HEK293 (cell line): ENCODE measurements at regions not wholly inside any gene's neighbourhood (a gene's known extent, or its start where the extent isn't known, plus 50 kb on each side); places are given as distances from the start of the nearest gene placed in this dataset.

ENCODE experiments used
- MYNN ChIP-seq: fragments of 450-650 bp; formaldehyde crosslinking; IDR thresholded peaks from 2 replicates; pipeline ENCODE4 v1.5.1; 2016; ENCODE audit warnings: missing biosample characterization, missing genetic modification characterization, borderline replicate concordance
- ZNF211 ChIP-seq: fragments of 450-650 bp; formaldehyde crosslinking; IDR thresholded peaks from 2 replicates; pipeline ENCODE4 v1.5.1; 2016; ENCODE audit warnings: low read depth, missing biosample characterization, missing genetic modification characterization
- ZNF426 ChIP-seq: fragments of 450-650 bp; formaldehyde crosslinking; IDR thresholded peaks from 2 replicates; pipeline ENCODE4 v1.5.1; 2017; ENCODE audit warnings: missing biosample characterization, missing genetic modification characterization, mild to moderate bottlenecking, inconsistent platforms, moderate library complexity
- ZNF530 ChIP-seq: fragments of 450-650 bp; formaldehyde crosslinking; IDR thresholded peaks from 2 replicates; pipeline ENCODE4 v1.5.1; 2016; ENCODE audit warnings: low read depth, missing biosample characterization, missing genetic modification characterization
- ZNF670 ChIP-seq: fragments of 450-650 bp; formaldehyde crosslinking; IDR thresholded peaks from 2 replicates; pipeline ENCODE4 v1.5.1; 2016; ENCODE audit warnings: missing biosample characterization, missing genetic modification characterization, low read depth
- TF ChIP-seq, protein P1 (sequence below): fragments of 450-650 bp; formaldehyde crosslinking; IDR thresholded peaks from 2 replicates; pipeline ENCODE4 v1.5.1; 2016; ENCODE audit warnings: missing biosample characterization, missing genetic modification characterization

GRCh38 chr1:23628951-23629387 lies 62.6 kb upstream of the RPL11 start:
- TF ChIP-seq ZNF211 (tag by site-specific recombination) = no peak
- TF ChIP-seq, protein P1, sequence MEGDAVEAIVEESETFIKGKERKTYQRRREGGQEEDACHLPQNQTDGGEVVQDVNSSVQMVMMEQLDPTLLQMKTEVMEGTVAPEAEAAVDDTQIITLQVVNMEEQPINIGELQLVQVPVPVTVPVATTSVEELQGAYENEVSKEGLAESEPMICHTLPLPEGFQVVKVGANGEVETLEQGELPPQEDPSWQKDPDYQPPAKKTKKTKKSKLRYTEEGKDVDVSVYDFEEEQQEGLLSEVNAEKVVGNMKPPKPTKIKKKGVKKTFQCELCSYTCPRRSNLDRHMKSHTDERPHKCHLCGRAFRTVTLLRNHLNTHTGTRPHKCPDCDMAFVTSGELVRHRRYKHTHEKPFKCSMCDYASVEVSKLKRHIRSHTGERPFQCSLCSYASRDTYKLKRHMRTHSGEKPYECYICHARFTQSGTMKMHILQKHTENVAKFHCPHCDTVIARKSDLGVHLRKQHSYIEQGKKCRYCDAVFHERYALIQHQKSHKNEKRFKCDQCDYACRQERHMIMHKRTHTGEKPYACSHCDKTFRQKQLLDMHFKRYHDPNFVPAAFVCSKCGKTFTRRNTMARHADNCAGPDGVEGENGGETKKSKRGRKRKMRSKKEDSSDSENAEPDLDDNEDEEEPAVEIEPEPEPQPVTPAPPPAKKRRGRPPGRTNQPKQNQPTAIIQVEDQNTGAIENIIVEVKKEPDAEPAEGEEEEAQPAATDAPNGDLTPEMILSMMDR (tag by site-specific recombination) = no peak
- TF ChIP-seq ZNF670 (tag by site-specific recombination) = no peak
- no peak for TF ChIP-seq ZNF426
- no peak for TF ChIP-seq MYNN
- no peak for TF ChIP-seq ZNF530 (tag by site-specific recombination)
